HG02938 (cell line): ENCODE measurements at regions not wholly inside any gene's neighbourhood (a gene's known extent, or its start where the extent isn't known, plus 50 kb on each side); places are given as distances from the start of the nearest gene placed in this dataset.
"Not testable (repeated sequence)": the region's sequence is repeated elsewhere in the genome, so short reads cannot be mapped to it uniquely, and the experiment has no call there.

Source experiments
- ATAC-seq: cut with Tn5 transposase; IDR thresholded peaks from one replicate; pipeline ENCODE4 v1.9.1; 2021; ENCODE audit warnings: mild to moderate bottlenecking, moderate library complexity; ENCODE audit not compliant: unreplicated experiment

GRCh38 chrX:84611843-84612636, 109.8 kb upstream of the HDX start:
- no peak for ATAC-seq

- no peak for ATAC-seq
Measured at GRCh38 chrX:84634201-84634782, 132.0 kb upstream of the HDX start.

GRCh38 chrX:84666086-84666485, 163.8 kb upstream of the HDX start:
- ATAC-seq: no peak

GRCh38 chrX:84690228-84690627, 188.0 kb upstream of the HDX start:
- no peak for ATAC-seq

GRCh38 chrX:84709987-84710386, 207.7 kb upstream of the HDX start:
- ATAC-seq: no peak

GRCh38 chrX:84710611-84711010, 208.4 kb upstream of the HDX start:
- no peak for ATAC-seq

- no peak for ATAC-seq
Measured at GRCh38 chrX:84712621-84713020, 210.4 kb upstream of the HDX start.

- ATAC-seq: no peak
Measured at GRCh38 chrX:84715315-84715714, 213.1 kb upstream of the HDX start.

GRCh38 chrX:84717343-84717742, 215.1 kb upstream of the HDX start:
- no peak for ATAC-seq

GRCh38 chrX:84721416-84721815, 219.2 kb upstream of the HDX start:
- no peak for ATAC-seq

- no peak for ATAC-seq
Measured at GRCh38 chrX:84724576-84724975, 222.3 kb upstream of the HDX start.

- no peak for ATAC-seq
Measured at GRCh38 chrX:84729408-84729807, 227.2 kb upstream of the HDX start.

- ATAC-seq: peak; percentile 99
Measured at GRCh38 chrX:84729809-84730208, 227.6 kb upstream of the HDX start.

- no peak for ATAC-seq
Measured at GRCh38 chrX:84735025-84735424, 232.8 kb upstream of the HDX start.

- ATAC-seq: no peak
Measured at GRCh38 chrX:84737471-84737871, 235.2 kb upstream of the HDX start.

- no peak for ATAC-seq
Measured at GRCh38 chrX:84747516-84747915, 245.3 kb upstream of the HDX start.

- no peak for ATAC-seq
Measured at GRCh38 chrX:84748965-84749656, 246.9 kb upstream of the HDX start.

GRCh38 chrX:84760560-84760959, 243.1 kb upstream of the APOOL start:
- no peak for ATAC-seq

GRCh38 chrX:84796321-84796720, 207.4 kb upstream of the APOOL start:
- ATAC-seq: no peak

GRCh38 chrX:84830836-84831235, 172.8 kb upstream of the APOOL start:
- ATAC-seq: no peak

- ATAC-seq: not testable (repeated sequence)
Measured at GRCh38 chrX:84846541-84846940, 157.1 kb upstream of the APOOL start.

GRCh38 chrX:84851183-84851582, 152.5 kb upstream of the APOOL start:
- ATAC-seq: not testable (repeated sequence)
